Epithelial cell of proximal tubule (primary cell): ENCODE measurements at regions not wholly inside any gene's neighbourhood (a gene's known extent, or its start where the extent isn't known, plus 50 kb on each side); places are given as distances from the start of the nearest gene placed in this dataset.
"Not testable (repeated sequence)": the region's sequence is repeated elsewhere in the genome, so short reads cannot be mapped to it uniquely, and the experiment has no call there.

Source experiments
- DNase-seq: peaks from one replicate; pipeline ENCODE4 v3.0.0-alpha.2; 2011; ENCODE audit warnings: low read depth
- H3K4me3 ChIP-seq: 2 replicates; pipeline ENCODE4 v1.5.1; 2011; ENCODE audit warnings: low read depth, mild to moderate bottlenecking, low read length
- TF ChIP-seq, protein P1 (sequence below): conservative IDR thresholded peaks from 2 replicates; pipeline ENCODE4 v1.5.1; 2012; ENCODE audit warnings: low read depth, mild to moderate bottlenecking, low read length

DNA sequence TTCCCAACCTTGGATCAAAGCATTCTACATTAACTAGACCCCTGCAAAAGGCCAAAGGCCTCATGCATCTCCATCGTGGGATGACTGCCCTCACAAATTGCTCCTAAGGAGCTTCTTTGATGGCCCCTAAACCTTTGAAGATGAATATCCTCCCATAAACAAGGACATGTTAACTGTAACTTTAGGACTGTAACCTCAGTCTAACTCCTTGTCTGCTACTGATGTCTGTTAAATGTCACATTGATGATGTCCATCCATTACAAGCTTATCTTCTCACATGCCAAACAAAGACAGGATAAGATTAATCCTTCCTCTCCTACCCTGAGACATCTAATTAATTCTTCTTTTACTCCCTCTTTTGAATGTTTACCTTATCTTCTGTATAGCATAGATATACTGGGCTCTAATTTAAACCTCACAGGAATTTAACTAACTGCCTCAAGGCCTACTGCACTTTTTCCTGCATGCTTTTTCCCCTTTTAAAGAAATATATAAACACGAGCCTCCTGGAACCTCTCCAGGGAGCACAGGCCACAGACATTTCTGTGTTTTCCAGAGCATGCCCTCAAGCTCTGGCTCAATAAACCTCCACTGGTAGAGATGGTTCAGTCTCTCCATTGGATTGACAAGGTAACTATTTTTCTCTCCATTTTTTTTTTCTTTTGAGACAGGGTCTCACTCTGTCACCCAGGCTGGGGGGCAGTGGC lies 90.6 kb upstream of the SLC25A48 start:
- H3K4me3 ChIP-seq, result no peak overlapping the region
- no peak for DNase-seq
- TF ChIP-seq, protein P1, sequence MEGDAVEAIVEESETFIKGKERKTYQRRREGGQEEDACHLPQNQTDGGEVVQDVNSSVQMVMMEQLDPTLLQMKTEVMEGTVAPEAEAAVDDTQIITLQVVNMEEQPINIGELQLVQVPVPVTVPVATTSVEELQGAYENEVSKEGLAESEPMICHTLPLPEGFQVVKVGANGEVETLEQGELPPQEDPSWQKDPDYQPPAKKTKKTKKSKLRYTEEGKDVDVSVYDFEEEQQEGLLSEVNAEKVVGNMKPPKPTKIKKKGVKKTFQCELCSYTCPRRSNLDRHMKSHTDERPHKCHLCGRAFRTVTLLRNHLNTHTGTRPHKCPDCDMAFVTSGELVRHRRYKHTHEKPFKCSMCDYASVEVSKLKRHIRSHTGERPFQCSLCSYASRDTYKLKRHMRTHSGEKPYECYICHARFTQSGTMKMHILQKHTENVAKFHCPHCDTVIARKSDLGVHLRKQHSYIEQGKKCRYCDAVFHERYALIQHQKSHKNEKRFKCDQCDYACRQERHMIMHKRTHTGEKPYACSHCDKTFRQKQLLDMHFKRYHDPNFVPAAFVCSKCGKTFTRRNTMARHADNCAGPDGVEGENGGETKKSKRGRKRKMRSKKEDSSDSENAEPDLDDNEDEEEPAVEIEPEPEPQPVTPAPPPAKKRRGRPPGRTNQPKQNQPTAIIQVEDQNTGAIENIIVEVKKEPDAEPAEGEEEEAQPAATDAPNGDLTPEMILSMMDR, result no peak

DNA sequence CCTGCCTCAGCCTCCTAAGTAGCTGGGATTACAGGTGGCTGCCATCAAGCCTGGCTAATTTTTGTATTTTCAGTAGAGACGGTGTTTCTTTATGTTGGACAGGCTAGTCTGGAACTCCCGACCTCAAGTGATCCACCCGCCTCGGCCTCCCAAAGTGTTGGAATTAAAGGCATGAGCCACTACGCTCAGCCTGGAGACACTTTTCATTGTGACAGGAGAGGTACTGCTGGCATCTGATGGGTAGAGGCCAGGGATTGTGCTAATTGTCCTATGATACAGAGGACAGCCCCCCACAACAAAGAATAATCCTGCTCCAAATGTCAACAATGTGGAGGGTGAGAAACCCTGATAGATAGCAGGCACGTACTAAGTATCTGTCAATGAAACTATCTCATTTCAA lies 91.3 kb upstream of the SLC25A48 start:
- DNase-seq, result no peak
- TF ChIP-seq, protein P1, result no peak

DNA sequence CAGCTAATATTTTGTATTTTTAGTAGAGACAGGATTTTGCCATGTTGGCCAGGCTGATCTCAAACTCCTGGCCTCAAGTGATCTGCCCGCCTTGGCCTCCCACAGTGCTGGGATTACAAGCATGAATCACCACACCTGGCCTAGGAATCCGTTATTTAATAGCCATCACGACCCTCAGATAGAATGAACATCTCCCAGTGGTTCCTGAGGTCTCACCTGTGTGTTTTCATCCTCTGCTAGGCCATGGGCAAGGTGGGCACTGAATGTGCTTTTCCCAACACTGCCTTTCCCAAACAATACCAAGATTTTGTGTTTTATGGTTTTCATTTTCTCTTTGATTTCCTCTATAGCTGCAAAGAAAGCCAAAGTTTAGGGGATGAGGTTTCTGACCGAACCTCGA lies 92.2 kb upstream of the SLC25A48 start:
- not testable (repeated sequence) for DNase-seq, H3K4me3 ChIP-seq

More for the DNA sequence above, 91.3 kb upstream of the SLC25A48 start:
- H3K4me3 ChIP-seq, result no peak overlapping the region

DNA sequence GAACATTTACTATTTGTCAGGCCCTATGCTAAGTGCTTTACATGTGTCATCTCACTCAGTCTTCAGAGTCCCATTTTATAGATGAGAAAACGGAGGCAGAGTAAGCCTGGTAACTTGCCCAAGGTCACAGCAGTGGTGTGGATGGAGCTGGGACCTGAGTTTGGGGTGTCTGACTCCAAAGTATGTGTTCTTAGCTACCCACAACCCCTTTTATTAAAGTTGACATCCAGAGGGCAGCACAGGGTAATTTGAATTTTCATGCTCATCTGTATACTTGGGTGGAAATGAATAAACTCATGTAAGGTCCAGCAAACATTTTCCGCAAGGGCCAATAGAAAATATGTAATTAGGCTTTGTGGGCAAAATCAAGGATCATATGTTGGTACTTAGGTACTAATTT lies 93.4 kb upstream of the SLC25A48 start:
- TF ChIP-seq, protein P1, result peak; percentile 30
- H3K4me3 ChIP-seq, result no peak overlapping the region
- no peak for DNase-seq

DNA sequence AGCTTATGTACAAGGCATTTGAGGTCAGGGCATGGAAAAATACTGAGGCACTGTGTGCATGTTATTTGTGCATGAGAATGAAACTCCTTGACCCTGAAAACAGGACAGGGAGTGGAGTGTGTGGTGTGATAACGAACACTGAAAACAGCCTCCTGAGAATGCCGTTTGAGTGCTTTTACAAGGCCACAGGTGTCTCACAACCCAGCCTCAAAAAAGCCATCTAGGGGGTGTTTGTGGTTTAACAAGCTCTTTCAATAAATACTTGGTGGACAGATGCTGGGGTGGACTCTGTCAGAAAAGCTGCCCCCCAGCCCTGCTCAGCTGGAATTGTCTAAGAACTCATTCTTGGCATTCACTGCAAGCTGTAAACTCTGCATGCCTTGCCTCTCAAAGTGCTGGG lies 94.0 kb upstream of the SLC25A48 start:
- no peak overlapping the region for H3K4me3 ChIP-seq
- TF ChIP-seq, protein P1, result no peak
- DNase-seq, result no peak

DNA sequence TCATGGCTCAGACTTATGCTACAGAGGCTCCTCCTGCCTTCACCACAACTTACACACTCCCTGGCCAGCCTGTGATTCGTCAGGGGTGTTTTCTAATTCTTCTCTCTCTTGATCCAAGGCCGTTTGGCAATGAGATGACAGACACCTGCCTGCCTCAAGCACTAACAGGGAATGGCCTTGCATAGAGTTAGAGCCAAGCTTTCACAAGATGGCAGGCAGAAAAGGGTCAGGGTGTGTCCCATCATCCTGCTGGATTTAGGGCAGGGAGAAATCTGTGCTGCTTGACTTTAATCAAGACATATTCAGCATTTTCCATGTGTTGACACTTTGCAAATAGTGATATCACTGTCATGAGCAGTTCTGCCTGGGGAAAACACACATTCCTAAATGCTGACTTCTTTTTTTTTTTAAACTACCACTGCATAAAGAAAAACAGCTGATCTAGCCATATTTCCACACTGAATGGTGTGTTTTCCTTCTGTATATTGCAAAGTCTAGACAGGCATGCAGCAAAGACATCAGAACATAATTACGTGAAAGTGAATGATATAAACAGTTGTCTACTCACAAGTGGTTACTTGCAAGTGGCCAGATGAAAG lies 95.0 kb upstream of the SLC25A48 start:
- TF ChIP-seq, protein P1, result no peak
- DNase-seq, result no peak

DNA sequence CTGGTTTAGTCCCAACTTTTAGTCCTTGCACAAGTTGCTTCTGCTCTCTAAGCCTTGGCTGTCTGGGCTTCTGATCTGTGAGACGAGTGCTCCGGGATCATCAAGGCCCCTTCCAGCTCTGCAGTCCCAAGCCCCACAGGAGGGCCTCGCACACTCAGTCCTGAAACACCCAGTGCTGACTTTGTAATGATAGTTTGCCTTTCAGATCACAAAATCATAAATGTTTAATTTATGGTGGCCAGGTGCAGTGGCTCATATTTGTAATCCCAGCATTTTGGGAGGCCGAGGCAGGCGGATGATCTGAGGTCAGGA lies 95.9 kb upstream of the SLC25A48 start:
- no peak for DNase-seq
- TF ChIP-seq, protein P1, result no peak
- no peak overlapping the region for H3K4me3 ChIP-seq

More for the DNA sequence above, 95.0 kb upstream of the SLC25A48 start:
- no peak overlapping the region for H3K4me3 ChIP-seq
